K562 (cell line): ENCODE measurements at regions not wholly inside any gene's neighbourhood (a gene's known extent, or its start where the extent isn't known, plus 50 kb on each side); places are given as distances from the start of the nearest gene placed in this dataset.

ENCODE experiments used
- BRF1 ChIP-seq: IDR thresholded peaks from 3 replicates; pipeline ENCODE4 v1.6.1; 2011; ENCODE audit warnings: borderline replicate concordance, mild to moderate bottlenecking; ENCODE audit not compliant: insufficient read length; ENCODE audit errors: extremely low read depth
- HBP1 ChIP-seq: fragments of 450-650 bp; formaldehyde crosslinking; IDR thresholded peaks from 2 replicates; pipeline ENCODE4 v1.4.0; 2022; ENCODE audit warnings: missing genetic modification characterization
- MNT ChIP-seq, 2 experiments: fragments of 450-650 bp; conservative IDR thresholded peaks; 2 replicates each; pipeline ENCODE4 v1.6.1; 2017; ENCODE audit warnings: mild to moderate bottlenecking in 2 of 2, moderate library complexity in 2 of 2
- POLR2G ChIP-seq: fragments of 200-400 bp; formaldehyde crosslinking; IDR thresholded peaks from 2 replicates; pipeline ENCODE4 v1.6.1; 2017; ENCODE audit warnings: low read depth, mild to moderate bottlenecking, antibody characterized with exemption, low read length, moderate library complexity
- RBM39 ChIP-seq: fragments of 200-400 bp; formaldehyde crosslinking; optimal IDR thresholded peaks from 2 replicates; pipeline ENCODE3; 2018; ENCODE audit warnings: low read depth, low read length
- RERE ChIP-seq: sonication (generic); formaldehyde crosslinking; IDR thresholded peaks from 2 replicates; pipeline ENCODE4 v1.8.0; 2023; ENCODE audit warnings: missing genetic modification reagents, mild to moderate bottlenecking, borderline replicate concordance
- ZNF395 ChIP-seq: fragments of 200-800 bp; sonication (Bioruptor generic); IDR thresholded peaks from 2 replicates; pipeline ENCODE4 v1.6.1; 2017; ENCODE audit warnings: missing genetic modification characterization, missing compliant biosample characterization

GRCh38 chr2:23146011-23146410, 239.0 kb upstream of the KLHL29 start (continued):
- no peak for TF ChIP-seq RERE (CRISPR knock-in tag)
- no peak for TF ChIP-seq HBP1
- TF ChIP-seq POLR2G, result no peak
- no peak for TF ChIP-seq BRF1
- TF ChIP-seq RBM39, result no peak
- TF ChIP-seq MNT (conservative IDR thresholded peaks at IDR 0.05), result no peak
- no peak for TF ChIP-seq ZNF395 (CRISPR knock-in tag)
- TF ChIP-seq, all 486 proteins: peak for 0
